HFF-Myc (cell line): ENCODE measurements at regions not wholly inside any gene's neighbourhood (a gene's known extent, or its start where the extent isn't known, plus 50 kb on each side); places are given as distances from the start of the nearest gene placed in this dataset.

Experiments used
- DNase-seq: peaks from one replicate; pipeline ENCODE4 v3.0.0-alpha.2; 2011; ENCODE audit warnings: low read depth; ENCODE audit errors: extremely low read depth
- H3K4me3 ChIP-seq: replicated peaks from 2 replicates; pipeline ENCODE4 v1.5.1; 2011; ENCODE audit warnings: low read depth, mild to moderate bottlenecking, control low read depth, low read length
- CTCF ChIP-seq: IDR thresholded peaks from 2 replicates; pipeline ENCODE4 v1.5.1; 2012; ENCODE audit warnings: mild to moderate bottlenecking, low read depth, low read length, control low read depth; ENCODE audit errors: missing control alignments

- no peak for DNase-seq
- no peak overlapping the region for H3K4me3 ChIP-seq
- no peak for TF ChIP-seq CTCF
These were observed 92.2 kb downstream of the TEX51 start for GRCh38 chr2:126990605-126991532.

GRCh38 chr2:126994340-126994777 lies 95.7 kb downstream of the TEX51 start:
- DNase-seq = no peak
- H3K4me3 ChIP-seq = no peak overlapping the region
- no peak for TF ChIP-seq CTCF

- DNase-seq = no peak
- no peak for TF ChIP-seq CTCF
- no peak overlapping the region for H3K4me3 ChIP-seq
These were observed 97.1 kb downstream of the TEX51 start for GRCh38 chr2:126995621-126996377.

- TF ChIP-seq CTCF = no peak
- DNase-seq = no peak
- no peak overlapping the region for H3K4me3 ChIP-seq
These were observed 97.6 kb downstream of the TEX51 start for GRCh38 chr2:126996378-126996699.
